Sigmoid colon (tissue), 3 donors: ENCODE measurements at regions not wholly inside any gene's neighbourhood (a gene's known extent, or its start where the extent isn't known, plus 50 kb on each side); places are given as distances from the start of the nearest gene placed in this dataset.

Source experiments
- POLR2A ChIP-seq, 2 donors: fragments of 450-650 bp; IDR thresholded peaks; one replicate each; pipeline ENCODE4 v1.6.1; 2016; ENCODE audit warnings: antibody characterized with exemption in 2 of 2, mild to moderate bottlenecking in 2 of 2, moderate library complexity in 2 of 2
- TF ChIP-seq, protein P1 (sequence below), 4 experiments: fragments of 450-650 bp in 3 of 4; fragments of 200-600 bp in 1 of 4; IDR thresholded peaks; one replicate each; pipeline ENCODE4 v1.5.1; 2016 to 2019; ENCODE audit warnings: antibody characterized with exemption in 4 of 4, mild to moderate bottlenecking in 3 of 4, moderate library complexity in 2 of 4

DNA sequence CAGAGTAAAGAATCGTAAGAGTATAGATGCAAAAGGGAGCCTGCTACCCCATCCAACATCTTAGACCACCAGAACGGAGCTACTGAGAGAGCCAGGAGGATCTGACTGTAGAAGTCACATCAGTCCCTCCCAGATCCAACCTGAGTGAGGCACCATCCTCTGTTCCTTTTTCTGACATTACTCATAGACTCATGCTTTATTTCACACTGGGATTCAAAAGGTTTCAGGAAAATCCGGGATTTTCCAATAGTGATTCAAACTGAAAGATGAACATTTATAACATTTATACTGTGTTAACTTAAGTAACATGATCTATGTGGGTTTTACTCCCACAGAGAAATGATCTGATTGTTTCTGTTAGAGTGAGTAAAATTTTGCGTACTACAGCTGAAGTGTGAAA is 868.6 kb upstream of the GJE1 start:
- no peak for TF ChIP-seq POLR2A (IDR thresholded peaks at IDR 0.05)
- TF ChIP-seq, protein P1, sequence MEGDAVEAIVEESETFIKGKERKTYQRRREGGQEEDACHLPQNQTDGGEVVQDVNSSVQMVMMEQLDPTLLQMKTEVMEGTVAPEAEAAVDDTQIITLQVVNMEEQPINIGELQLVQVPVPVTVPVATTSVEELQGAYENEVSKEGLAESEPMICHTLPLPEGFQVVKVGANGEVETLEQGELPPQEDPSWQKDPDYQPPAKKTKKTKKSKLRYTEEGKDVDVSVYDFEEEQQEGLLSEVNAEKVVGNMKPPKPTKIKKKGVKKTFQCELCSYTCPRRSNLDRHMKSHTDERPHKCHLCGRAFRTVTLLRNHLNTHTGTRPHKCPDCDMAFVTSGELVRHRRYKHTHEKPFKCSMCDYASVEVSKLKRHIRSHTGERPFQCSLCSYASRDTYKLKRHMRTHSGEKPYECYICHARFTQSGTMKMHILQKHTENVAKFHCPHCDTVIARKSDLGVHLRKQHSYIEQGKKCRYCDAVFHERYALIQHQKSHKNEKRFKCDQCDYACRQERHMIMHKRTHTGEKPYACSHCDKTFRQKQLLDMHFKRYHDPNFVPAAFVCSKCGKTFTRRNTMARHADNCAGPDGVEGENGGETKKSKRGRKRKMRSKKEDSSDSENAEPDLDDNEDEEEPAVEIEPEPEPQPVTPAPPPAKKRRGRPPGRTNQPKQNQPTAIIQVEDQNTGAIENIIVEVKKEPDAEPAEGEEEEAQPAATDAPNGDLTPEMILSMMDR (IDR thresholded peaks at IDR 0.05): no peak
